GM21367 (cell line): ENCODE measurements at regions not wholly inside any gene's neighbourhood (a gene's known extent, or its start where the extent isn't known, plus 50 kb on each side); places are given as distances from the start of the nearest gene placed in this dataset.

Source experiments
- ATAC-seq: cut with Tn5 transposase; IDR thresholded peaks from one replicate; pipeline ENCODE4 v1.9.1; 2021; ENCODE audit not compliant: unreplicated experiment

- ATAC-seq = no peak
These were observed 55.5 kb downstream of the DRD1 start for GRCh38 chr5:175388531-175388930.

- ATAC-seq = no peak
These were observed 56.8 kb downstream of the DRD1 start for GRCh38 chr5:175387144-175387543.

GRCh38 chr5:175386526-175386925, 57.5 kb downstream of the DRD1 start:
- no peak for ATAC-seq

GRCh38 chr5:175385691-175386362, 58.2 kb downstream of the DRD1 start:
- ATAC-seq = no peak

- ATAC-seq = no peak
These were observed 59.0 kb downstream of the DRD1 start for GRCh38 chr5:175384724-175385552.

GRCh38 chr5:175383350-175383749, 60.6 kb downstream of the DRD1 start:
- ATAC-seq = no peak

- ATAC-seq = no peak
These were observed 61.8 kb downstream of the DRD1 start for GRCh38 chr5:175382171-175382570.

GRCh38 chr5:175381130-175381529, 62.9 kb downstream of the DRD1 start:
- ATAC-seq = no peak

GRCh38 chr5:175380701-175381100, 63.3 kb downstream of the DRD1 start:
- no peak for ATAC-seq

GRCh38 chr5:175379867-175380266, 64.1 kb downstream of the DRD1 start:
- no peak for ATAC-seq

GRCh38 chr5:175378444-175379028, 65.4 kb downstream of the DRD1 start:
- no peak for ATAC-seq

GRCh38 chr5:175377816-175378215, 66.2 kb downstream of the DRD1 start:
- ATAC-seq = no peak

GRCh38 chr5:175374166-175374875, 69.7 kb downstream of the DRD1 start:
- no peak for ATAC-seq

GRCh38 chr5:175365866-175366265, 78.1 kb downstream of the DRD1 start:
- ATAC-seq = no peak

GRCh38 chr5:175363300-175363699, 80.7 kb downstream of the DRD1 start:
- ATAC-seq = no peak

- no peak for ATAC-seq
These were observed 86.0 kb downstream of the DRD1 start for GRCh38 chr5:175357995-175358394.

GRCh38 chr5:175356428-175356827, 87.6 kb downstream of the DRD1 start:
- ATAC-seq = no peak

GRCh38 chr5:175354964-175355363, 89.0 kb downstream of the DRD1 start:
- ATAC-seq = no peak

GRCh38 chr5:175353926-175354325, 90.1 kb downstream of the DRD1 start:
- ATAC-seq = no peak

GRCh38 chr5:175351897-175352590, 91.9 kb downstream of the DRD1 start:
- ATAC-seq = no peak

GRCh38 chr5:175351126-175351525, 92.9 kb downstream of the DRD1 start:
- ATAC-seq = no peak
